Subcutaneous abdominal adipose tissue (tissue), 5 donors: ENCODE measurements at regions not wholly inside any gene's neighbourhood (a gene's known extent, or its start where the extent isn't known, plus 50 kb on each side); places are given as distances from the start of the nearest gene placed in this dataset.

Experiments used
- H3K27ac ChIP-seq: one replicate; pipeline ENCODE4 v1.7.0; 2013; ENCODE audit warnings: low read depth, mild to moderate bottlenecking, inconsistent platforms, low read length, moderate library complexity
- H3K27me3 ChIP-seq, 5 donors: one replicate each; pipeline ENCODE4 v1.7.0; 2013; ENCODE audit warnings: low read length in 5 of 5, inconsistent platforms in 1 of 5; ENCODE audit not compliant: control insufficient read depth in 5 of 5, insufficient read depth in 4 of 5
- H3K36me3 ChIP-seq, 5 donors: one replicate each; pipeline ENCODE4 v1.7.0; 2013; ENCODE audit warnings: low read length in 5 of 5; ENCODE audit not compliant: control insufficient read depth in 5 of 5, insufficient read depth in 5 of 5
- H3K4me1 ChIP-seq, 5 donors: one replicate each; pipeline ENCODE4 v1.7.0; 2013; ENCODE audit warnings: low read length in 5 of 5, mild to moderate bottlenecking in 3 of 5, moderate library complexity in 1 of 5; ENCODE audit not compliant: control insufficient read depth in 5 of 5, insufficient read depth in 5 of 5
- H3K4me3 ChIP-seq, 5 donors: one replicate each; pipeline ENCODE4 v1.7.0; 2013; ENCODE audit warnings: low read length in 5 of 5, low read depth in 1 of 5
- H3K9ac ChIP-seq, 5 donors: one replicate each; pipeline ENCODE4 v1.7.0; 2013; ENCODE audit warnings: low read length in 5 of 5, mild to moderate bottlenecking in 4 of 5, moderate library complexity in 3 of 5
- H3K9me3 ChIP-seq, 5 donors: one replicate each; pipeline ENCODE4 v1.7.0; 2013; ENCODE audit warnings: low read length in 5 of 5; ENCODE audit not compliant: control insufficient read depth in 5 of 5
- donor health status: healthy.
- donor health status: healthy.
- donor health status: healthy.
- donor health status: healthy.
- donor health status: healthy.

- H3K36me3 ChIP-seq, result no peaks in the 10 kb centered on the region
- no peaks in the 10 kb centered on the region for H3K4me1 ChIP-seq
- no peak overlapping the region for H3K27ac ChIP-seq
- no peak overlapping the region for H3K9ac ChIP-seq
- no peak overlapping the region for H3K4me3 ChIP-seq
- no peaks in the 10 kb centered on the region for H3K27me3 ChIP-seq
- peaks cover 0 to 10% (median 0%) of the 10 kb centered on the region in 5 donors for H3K9me3 ChIP-seq
These were observed 826.1 kb upstream of the CTNND2 start for GRCh38 chr5:12730354-12730753.

GRCh38 chr5:12716664-12717063 is 812.4 kb upstream of the CTNND2 start:
- H3K27ac ChIP-seq, result no peak overlapping the region
- H3K9me3 ChIP-seq, result peaks cover 0 to 15% (median 9%) of the 10 kb centered on the region in 5 donors
- H3K27me3 ChIP-seq, result no peaks in the 10 kb centered on the region
- no peak overlapping the region for H3K4me3 ChIP-seq
- no peaks in the 10 kb centered on the region for H3K36me3 ChIP-seq
- H3K4me1 ChIP-seq, result no peaks in the 10 kb centered on the region
- H3K9ac ChIP-seq, result no peak overlapping the region

GRCh38 chr5:12707560-12707959 is 803.3 kb upstream of the CTNND2 start:
- Histone ChIP-seq H3K9ac (no peak overlapping the region), H3K27me3 (no peaks in the 10 kb centered on the region), H3K27ac (no peak overlapping the region), H3K9me3 (no peaks in the 10 kb centered on the region), H3K4me1 (no peaks in the 10 kb centered on the region), H3K4me3 (no peak overlapping the region), H3K36me3 (no peaks in the 10 kb centered on the region)

- no peaks in the 10 kb centered on the region for H3K9me3 ChIP-seq
- H3K4me3 ChIP-seq, result no peak overlapping the region
- no peak overlapping the region for H3K27ac ChIP-seq
- no peaks in the 10 kb centered on the region for H3K36me3 ChIP-seq
- H3K9ac ChIP-seq, result no peak overlapping the region
- H3K27me3 ChIP-seq, result no peaks in the 10 kb centered on the region
- H3K4me1 ChIP-seq, result no peaks in the 10 kb centered on the region
These were observed 800.7 kb upstream of the CTNND2 start for GRCh38 chr5:12704955-12705354.

- H3K27ac ChIP-seq, result no peak overlapping the region
- H3K9me3 ChIP-seq, result no peaks in the 10 kb centered on the region
- H3K4me3 ChIP-seq, result no peak overlapping the region
- no peaks in the 10 kb centered on the region for H3K36me3 ChIP-seq
- no peaks in the 10 kb centered on the region for H3K27me3 ChIP-seq
- no peak overlapping the region for H3K9ac ChIP-seq
- H3K4me1 ChIP-seq, result no peaks in the 10 kb centered on the region
These were observed 799.0 kb upstream of the CTNND2 start for GRCh38 chr5:12703254-12703653.

- Histone ChIP-seq H3K9ac (no peak overlapping the region), H3K4me3 (no peak overlapping the region), H3K9me3 (no peaks in the 10 kb centered on the region), H3K27me3 (no peaks in the 10 kb centered on the region), H3K36me3 (no peaks in the 10 kb centered on the region), H3K27ac (no peak overlapping the region), H3K4me1 (no peaks in the 10 kb centered on the region)
These were observed 791.4 kb upstream of the CTNND2 start for GRCh38 chr5:12695651-12696050.

- H3K4me1 ChIP-seq, result no peaks in the 10 kb centered on the region
- no peak overlapping the region for H3K27ac ChIP-seq
- H3K36me3 ChIP-seq, result no peaks in the 10 kb centered on the region
- no peaks in the 10 kb centered on the region for H3K9me3 ChIP-seq
- no peaks in the 10 kb centered on the region for H3K27me3 ChIP-seq
- no peak overlapping the region for H3K9ac ChIP-seq
- no peak overlapping the region for H3K4me3 ChIP-seq
These were observed 787.1 kb upstream of the CTNND2 start for GRCh38 chr5:12691330-12691729.

- Histone ChIP-seq H3K4me3 (no peak overlapping the region), H3K9me3 (no peaks in the 10 kb centered on the region), H3K9ac (no peak overlapping the region), H3K36me3 (no peaks in the 10 kb centered on the region), H3K27ac (no peak overlapping the region), H3K27me3 (no peaks in the 10 kb centered on the region), H3K4me1 (no peaks in the 10 kb centered on the region)
These were observed 786.1 kb upstream of the CTNND2 start for GRCh38 chr5:12690361-12690760.

- H3K9ac ChIP-seq, result no peak overlapping the region
- no peaks in the 10 kb centered on the region for H3K4me1 ChIP-seq
- no peaks in the 10 kb centered on the region for H3K36me3 ChIP-seq
- H3K27ac ChIP-seq, result no peak overlapping the region
- H3K27me3 ChIP-seq, result no peaks in the 10 kb centered on the region
- H3K9me3 ChIP-seq, result no peaks in the 10 kb centered on the region
- no peak overlapping the region for H3K4me3 ChIP-seq
These were observed 779.0 kb upstream of the CTNND2 start for GRCh38 chr5:12683249-12683648.

GRCh38 chr5:12679731-12680130 is 775.5 kb upstream of the CTNND2 start:
- Histone ChIP-seq H3K9me3 (no peaks in the 10 kb centered on the region), H3K9ac (no peak overlapping the region), H3K4me3 (no peak overlapping the region), H3K4me1 (peaks cover 0 to 5% (median 0%) of the 10 kb centered on the region in 5 donors), H3K27ac (no peak overlapping the region), H3K27me3 (no peaks in the 10 kb centered on the region), H3K36me3 (no peaks in the 10 kb centered on the region)

GRCh38 chr5:12675959-12676358 is 771.7 kb upstream of the CTNND2 start:
- Histone ChIP-seq H3K9ac (no peak overlapping the region), H3K27me3 (no peaks in the 10 kb centered on the region), H3K4me1 (peaks cover 0 to 5% (median 0%) of the 10 kb centered on the region in 5 donors), H3K4me3 (no peak overlapping the region), H3K9me3 (no peaks in the 10 kb centered on the region), H3K27ac (no peak overlapping the region), H3K36me3 (no peaks in the 10 kb centered on the region)
